Tibial nerve (tissue), 4 donors: ENCODE measurements at regions not wholly inside any gene's neighbourhood (a gene's known extent, or its start where the extent isn't known, plus 50 kb on each side); places are given as distances from the start of the nearest gene placed in this dataset.
A peak's percentile ranks its signal among the peaks of the same experiment; 100 is the strongest.

Source experiments
- DNase-seq, 2 donors: peaks; one replicate each; pipeline ENCODE4 v3.0.0-alpha.2; 2019; ENCODE audit warnings: low spot score in 2 of 2
- H3K27ac ChIP-seq, 4 donors: fragments of 200-600 bp; sonication (generic) in 3 of 4; one replicate each; pipeline ENCODE4 v1.5.1; 2017 to 2019; ENCODE audit warnings: mild to moderate bottlenecking in 1 of 4
- H3K27me3 ChIP-seq, 2 donors: fragments of 200-600 bp; sonication (generic) in 1 of 2; one replicate each; pipeline versions ENCODE4 v1.5.1 to v1.6.0; 2017 to 2019
- H3K36me3 ChIP-seq, 3 donors: fragments of 200-600 bp; sonication (generic); one replicate each; pipeline ENCODE4 v1.5.1; 2018 to 2019
- H3K4me1 ChIP-seq, 4 donors: fragments of 200-600 bp; sonication (generic) in 3 of 4; one replicate each; pipeline ENCODE4 v1.5.1; 2017 to 2019
- H3K4me3 ChIP-seq, 4 donors: fragments of 200-600 bp; sonication (generic) in 3 of 4; one replicate each; pipeline ENCODE4 v1.5.1; 2017 to 2019; ENCODE audit warnings: mild to moderate bottlenecking in 1 of 4, moderate library complexity in 1 of 4
- H3K9me3 ChIP-seq, 4 donors: fragments of 200-600 bp; sonication (generic) in 3 of 4; one replicate each; pipeline ENCODE4 v1.5.1; 2017 to 2019
- EP300 ChIP-seq, 2 donors: sonication (generic); formaldehyde crosslinking; IDR thresholded peaks; one replicate each; pipeline ENCODE4 v1.6.1; 2017; ENCODE audit warnings: antibody characterized with exemption in 2 of 2, mild to moderate bottlenecking in 1 of 2
- POLR2A ChIP-seq, 2 donors: fragments of 450-650 bp; IDR thresholded peaks; one replicate each; pipeline ENCODE4 v1.6.1; 2017; ENCODE audit warnings: antibody characterized with exemption in 2 of 2, mild to moderate bottlenecking in 2 of 2, moderate library complexity in 2 of 2
- WGBS, 2 donors: methylation state at CpG; one replicate each; pipeline ENCODE4 v1.1.5; 2018; 5-methylcytosine and 5-hydroxymethylcytosine counted together
- TF ChIP-seq, protein P1 (sequence below), 5 experiments: fragments of 200-600 bp in 3 of 5; fragments of 450-650 bp in 2 of 5; sonication (generic) in 3 of 5; IDR thresholded peaks; one replicate each; pipeline ENCODE4 v1.5.1; 2016 to 2019; ENCODE audit warnings: antibody characterized with exemption in 5 of 5, mild to moderate bottlenecking in 3 of 5, moderate library complexity in 2 of 5

DNA sequence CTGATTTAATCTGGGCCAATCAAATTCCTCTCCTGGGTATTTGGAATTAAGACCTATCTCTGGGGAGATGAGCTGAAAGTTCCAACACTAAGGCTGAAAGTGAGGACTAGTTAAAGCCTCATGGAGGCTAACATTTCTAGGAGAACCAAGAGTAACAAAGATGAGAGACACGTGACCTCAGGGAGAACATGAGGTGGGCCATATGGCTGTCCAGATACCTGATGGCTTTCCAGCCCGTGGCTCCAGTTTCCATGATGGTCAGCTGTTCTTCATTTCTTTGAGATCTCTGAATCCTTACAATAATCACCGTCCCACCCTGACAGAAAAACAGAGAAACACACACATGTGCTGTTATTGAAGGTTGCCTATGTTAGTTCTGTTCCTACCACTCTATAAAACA lies 66.1 kb downstream of the LEPR start:
- Histone ChIP-seq H3K4me1 (peaks cover 0 to 23% (median 3%) of the 10 kb centered on the region in 4 donors), H3K27ac (no peak overlapping the region)
- WGBS, 2 donors = 88 to 96% methylated on average over 3 of the region's 3 CpGs

DNA sequence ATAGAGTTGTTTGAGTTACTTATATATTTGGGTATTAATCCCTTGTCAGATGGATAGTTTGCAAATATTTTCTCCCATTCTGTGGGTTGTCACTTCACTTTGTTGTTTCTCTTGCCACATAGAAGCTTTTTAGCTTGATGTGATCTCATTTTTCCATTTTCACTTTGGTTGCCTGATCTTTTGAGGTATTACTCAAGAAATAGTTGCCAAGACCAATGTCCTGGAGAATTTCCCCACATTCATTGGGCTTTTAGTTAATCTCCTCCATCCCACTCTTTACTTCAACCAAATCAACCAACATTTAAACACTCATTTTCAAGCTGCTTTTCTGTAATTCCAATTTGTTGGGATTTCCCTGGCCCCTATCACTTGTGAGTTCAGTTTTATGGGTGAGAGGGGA lies 69.0 kb downstream of the LEPR start:
- no peak for TF ChIP-seq EP300 (IDR thresholded peaks at IDR 0.05)
- TF ChIP-seq, protein P1, sequence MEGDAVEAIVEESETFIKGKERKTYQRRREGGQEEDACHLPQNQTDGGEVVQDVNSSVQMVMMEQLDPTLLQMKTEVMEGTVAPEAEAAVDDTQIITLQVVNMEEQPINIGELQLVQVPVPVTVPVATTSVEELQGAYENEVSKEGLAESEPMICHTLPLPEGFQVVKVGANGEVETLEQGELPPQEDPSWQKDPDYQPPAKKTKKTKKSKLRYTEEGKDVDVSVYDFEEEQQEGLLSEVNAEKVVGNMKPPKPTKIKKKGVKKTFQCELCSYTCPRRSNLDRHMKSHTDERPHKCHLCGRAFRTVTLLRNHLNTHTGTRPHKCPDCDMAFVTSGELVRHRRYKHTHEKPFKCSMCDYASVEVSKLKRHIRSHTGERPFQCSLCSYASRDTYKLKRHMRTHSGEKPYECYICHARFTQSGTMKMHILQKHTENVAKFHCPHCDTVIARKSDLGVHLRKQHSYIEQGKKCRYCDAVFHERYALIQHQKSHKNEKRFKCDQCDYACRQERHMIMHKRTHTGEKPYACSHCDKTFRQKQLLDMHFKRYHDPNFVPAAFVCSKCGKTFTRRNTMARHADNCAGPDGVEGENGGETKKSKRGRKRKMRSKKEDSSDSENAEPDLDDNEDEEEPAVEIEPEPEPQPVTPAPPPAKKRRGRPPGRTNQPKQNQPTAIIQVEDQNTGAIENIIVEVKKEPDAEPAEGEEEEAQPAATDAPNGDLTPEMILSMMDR (IDR thresholded peaks at IDR 0.05) = no peak
- no peak for TF ChIP-seq POLR2A (IDR thresholded peaks at IDR 0.05)
- DNase-seq = no peak
- H3K4me3 ChIP-seq = no peak overlapping the region
- H3K4me1 ChIP-seq = peaks cover 0 to 30% (median 3%) of the 10 kb centered on the region in 4 donors
- no peaks in the 10 kb centered on the region for H3K9me3 ChIP-seq
- H3K27ac ChIP-seq = peak overlapping the region in 1 of 4 donors; percentile 73
- H3K27me3 ChIP-seq = no peaks in the 10 kb centered on the region
- H3K36me3 ChIP-seq = no peaks in the 10 kb centered on the region

More for the DNA sequence above, 66.1 kb downstream of the LEPR start:
- DNase-seq = no peak
- Histone ChIP-seq H3K9me3 (no peaks in the 10 kb centered on the region), H3K4me3 (no peak overlapping the region), H3K36me3 (no peaks in the 10 kb centered on the region), H3K27me3 (no peaks in the 10 kb centered on the region)
- TF ChIP-seq POLR2A (IDR thresholded peaks at IDR 0.05) (no peak), EP300 (IDR thresholded peaks at IDR 0.05) (no peak)
- TF ChIP-seq, protein P1 (IDR thresholded peaks at IDR 0.05) = no peak

DNA sequence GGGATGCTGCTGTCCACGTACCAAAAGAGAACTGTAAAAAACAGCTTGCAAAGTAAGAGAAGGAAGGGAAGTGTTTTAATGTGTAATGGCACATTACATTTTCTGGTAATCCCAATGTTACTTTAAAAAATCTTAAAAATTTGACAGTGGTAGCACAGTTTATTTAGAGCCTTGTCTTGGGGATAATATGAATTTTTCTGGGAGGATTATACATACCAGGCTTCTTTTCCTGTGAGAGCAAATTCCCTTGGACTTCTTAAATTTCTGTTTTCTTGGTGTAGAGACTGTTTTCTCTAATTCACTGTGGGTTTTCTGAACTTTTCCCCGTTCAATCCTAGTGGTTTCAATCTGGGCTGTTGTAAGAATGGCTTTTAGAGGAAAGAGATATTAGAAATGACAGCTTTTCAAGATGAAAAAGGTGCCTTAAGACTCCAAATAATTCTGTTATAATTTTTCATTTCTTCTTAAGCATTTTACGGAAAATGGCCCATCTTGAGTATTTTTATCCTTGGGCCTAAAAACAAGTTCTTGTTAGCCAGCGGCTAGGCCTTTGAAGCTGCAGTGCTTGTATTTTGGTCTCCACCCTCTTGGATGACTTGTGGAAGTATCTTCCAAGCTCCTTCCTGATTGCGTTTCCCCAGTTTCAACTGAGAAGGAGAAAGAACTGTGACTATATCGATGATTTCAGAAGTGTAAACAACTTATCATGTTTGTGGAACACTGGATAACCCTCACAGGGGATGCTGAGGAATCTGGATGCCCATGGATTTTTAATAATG lies 70.0 kb downstream of the LEPR start:
- TF ChIP-seq EP300 (IDR thresholded peaks at IDR 0.05) (no peak), POLR2A (IDR thresholded peaks at IDR 0.05) (no peak)
- TF ChIP-seq, protein P1 (IDR thresholded peaks at IDR 0.05) = no peak
- no peak overlapping the region for H3K4me3 ChIP-seq
- H3K4me1 ChIP-seq = peaks cover 0 to 36% (median 4%) of the 10 kb centered on the region in 4 donors
- peak overlapping the region in 2 of 4 donors; percentile 62 to 73 for H3K27ac ChIP-seq
- no peaks in the 10 kb centered on the region for H3K36me3 ChIP-seq
- 62% methylated on average over 6 of the region's 6 CpGs for WGBS, 2 donors
- no peaks in the 10 kb centered on the region for H3K9me3 ChIP-seq
- no peak for DNase-seq
- no peaks in the 10 kb centered on the region for H3K27me3 ChIP-seq

DNA sequence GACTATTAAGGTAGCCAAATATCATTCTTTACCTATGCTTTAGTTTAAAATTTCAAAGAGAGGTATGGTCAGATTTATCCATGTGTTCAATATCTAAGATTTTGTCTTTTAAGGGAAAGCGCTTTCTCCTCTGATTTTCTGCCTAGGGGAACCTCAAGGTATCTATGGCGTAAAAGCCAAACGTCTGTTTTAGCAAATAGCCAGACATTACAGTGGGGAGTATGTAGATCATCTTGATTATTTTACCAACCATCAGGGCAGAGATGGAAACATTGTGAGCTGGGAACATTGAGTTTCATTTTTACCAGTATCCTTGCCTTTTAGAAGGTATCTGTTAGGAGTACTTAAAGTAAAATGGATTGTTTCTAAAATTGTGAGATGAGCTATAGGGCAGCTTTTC lies 71.0 kb downstream of the LEPR start:
- no peak for DNase-seq
- Histone ChIP-seq H3K27ac (peak overlapping the region in 2 of 4 donors; percentile 62 to 73), H3K4me1 (peaks cover 0 to 36% (median 4%) of the 10 kb centered on the region in 4 donors), H3K9me3 (no peaks in the 10 kb centered on the region), H3K27me3 (no peaks in the 10 kb centered on the region), H3K4me3 (no peak overlapping the region), H3K36me3 (no peaks in the 10 kb centered on the region)
- WGBS, 2 donors = 65 to 72% methylated on average over 3 of the region's 3 CpGs
- no peak for TF ChIP-seq EP300 (IDR thresholded peaks at IDR 0.05)
- TF ChIP-seq, protein P1 (IDR thresholded peaks at IDR 0.05) = no peak
- TF ChIP-seq POLR2A (IDR thresholded peaks at IDR 0.05) = no peak

DNA sequence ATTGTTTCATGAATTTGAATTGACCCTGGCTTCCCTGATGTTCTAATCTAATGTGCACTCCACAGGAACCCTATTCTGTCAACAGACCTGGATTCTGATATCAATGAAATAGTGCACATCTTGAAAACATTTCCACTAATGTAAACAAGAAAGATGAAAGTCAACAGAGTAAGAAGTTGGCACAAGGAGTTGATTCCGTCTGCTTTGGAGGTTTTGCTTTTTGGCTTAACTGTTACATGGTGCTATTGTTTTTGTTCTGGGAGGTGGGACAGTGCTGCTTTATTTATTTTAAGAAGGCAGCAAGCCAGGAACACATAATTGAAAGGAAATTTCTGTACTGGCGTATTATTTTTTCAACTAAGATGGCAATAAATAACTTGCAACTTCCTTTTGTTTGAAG lies 73.3 kb downstream of the LEPR start:
- H3K4me1 ChIP-seq = peaks cover 0 to 36% (median 4%) of the 10 kb centered on the region in 4 donors
- H3K4me3 ChIP-seq = no peak overlapping the region
- DNase-seq = no peak
- no peaks in the 10 kb centered on the region for H3K27me3 ChIP-seq
- H3K36me3 ChIP-seq = no peaks in the 10 kb centered on the region
- peak overlapping the region in 1 of 4 donors; percentile 41 for H3K27ac ChIP-seq
- TF ChIP-seq POLR2A (IDR thresholded peaks at IDR 0.05) (no peak), EP300 (IDR thresholded peaks at IDR 0.05) (peak in 1 of 2 donors; percentile 60)
- TF ChIP-seq, protein P1 (IDR thresholded peaks at IDR 0.05) = no peak
- WGBS, 2 donors = 34 to 43% methylated on average over 2 of the region's 2 CpGs
- no peaks in the 10 kb centered on the region for H3K9me3 ChIP-seq
